HG02610 (cell line): ENCODE measurements at regions not wholly inside any gene's neighbourhood (a gene's known extent, or its start where the extent isn't known, plus 50 kb on each side); places are given as distances from the start of the nearest gene placed in this dataset.

Experiments
- ATAC-seq: cut with Tn5 transposase; IDR thresholded peaks from one replicate; pipeline ENCODE4 v1.9.1; 2021; ENCODE audit warnings: mild to moderate bottlenecking, moderate library complexity; ENCODE audit not compliant: unreplicated experiment

GRCh38 chr4:110770353-110770752 is 147.5 kb upstream of the PITX2 start:
- ATAC-seq: no peak

GRCh38 chr4:110778521-110778920 is 155.6 kb upstream of the PITX2 start:
- no peak for ATAC-seq

GRCh38 chr4:110780538-110780937 is 157.7 kb upstream of the PITX2 start:
- no peak for ATAC-seq

- no peak for ATAC-seq
Observed at GRCh38 chr4:110781944-110782343, 159.1 kb upstream of the PITX2 start.

- ATAC-seq: no peak
Observed at GRCh38 chr4:110787109-110787508, 164.2 kb upstream of the PITX2 start.

GRCh38 chr4:110787707-110788106 is 164.8 kb upstream of the PITX2 start:
- ATAC-seq: no peak

- no peak for ATAC-seq
Observed at GRCh38 chr4:110788302-110788701, 165.4 kb upstream of the PITX2 start.

- no peak for ATAC-seq
Observed at GRCh38 chr4:110792036-110792435, 169.2 kb upstream of the PITX2 start.

- ATAC-seq: no peak
Observed at GRCh38 chr4:110793381-110793801, 170.5 kb upstream of the PITX2 start.

- no peak for ATAC-seq
Observed at GRCh38 chr4:110793890-110794554, 171.1 kb upstream of the PITX2 start.

- ATAC-seq: no peak
Observed at GRCh38 chr4:110795971-110796370, 173.1 kb upstream of the PITX2 start.

GRCh38 chr4:110797486-110797885 is 174.6 kb upstream of the PITX2 start:
- ATAC-seq: no peak

GRCh38 chr4:110798687-110799086 is 175.8 kb upstream of the PITX2 start:
- no peak for ATAC-seq

GRCh38 chr4:110799211-110799610 is 176.3 kb upstream of the PITX2 start:
- no peak for ATAC-seq

GRCh38 chr4:110801591-110801990 is 178.7 kb upstream of the PITX2 start:
- no peak for ATAC-seq

- peak; percentile 72 for ATAC-seq
Observed at GRCh38 chr4:110808351-110808878, 185.5 kb upstream of the PITX2 start.

- ATAC-seq: no peak
Observed at GRCh38 chr4:110815950-110816349, 193.1 kb upstream of the PITX2 start.

GRCh38 chr4:110816367-110816766 is 193.5 kb upstream of the PITX2 start:
- ATAC-seq: no peak

GRCh38 chr4:110821186-110821585 is 198.3 kb upstream of the PITX2 start:
- no peak for ATAC-seq

GRCh38 chr4:110823251-110823650 is 200.4 kb upstream of the PITX2 start:
- ATAC-seq: no peak

- ATAC-seq: no peak
Observed at GRCh38 chr4:110824344-110824743, 201.5 kb upstream of the PITX2 start.

GRCh38 chr4:110826656-110827055 is 203.8 kb upstream of the PITX2 start:
- no peak for ATAC-seq

- no peak for ATAC-seq
Observed at GRCh38 chr4:110830461-110830860, 207.6 kb upstream of the PITX2 start.
